AG04450 (cell line): ENCODE measurements at regions not wholly inside any gene's neighbourhood (a gene's known extent, or its start where the extent isn't known, plus 50 kb on each side); places are given as distances from the start of the nearest gene placed in this dataset.
A peak's percentile ranks its signal among the peaks of the same experiment; 100 is the strongest.

Experiments
- CTCF ChIA-PET: fragments of 300-600, 350-600 bp; formaldehyde crosslinking; extraction: SDS; loops from one replicate; lab custom pipeline; 2022; ENCODE audit warnings: antibody characterized with exemption, inconsistent platforms; lab: Charles Lee
- POLR2A ChIA-PET: fragments of 350-600 bp; formaldehyde crosslinking; extraction: SDS; loops from one replicate; lab custom pipeline; 2021; ENCODE audit warnings: antibody characterized with exemption, inconsistent platforms; lab: Yijun Ruan, JAX
- DNase-seq: peaks from one replicate; pipeline ENCODE4 v3.0.0-alpha.2; 2011; ENCODE audit warnings: low read depth, low spot score
- H3K27ac ChIP-seq: one replicate; pipeline ENCODE4 v1.5.1; 2012; ENCODE audit warnings: low read depth, low read length, control low read depth
- H3K27me3 ChIP-seq: one replicate; pipeline ENCODE4 v1.6.0; 2012; ENCODE audit warnings: low read length; ENCODE audit not compliant: control insufficient read depth, insufficient read depth
- H3K4me3 ChIP-seq: 2 replicates; pipeline ENCODE4 v1.5.1; 2011; ENCODE audit warnings: mild to moderate bottlenecking, low read depth, low read length, control low read depth
- H3K9me3 ChIP-seq: 2 replicates; pipeline ENCODE4 v1.5.1; 2012; ENCODE audit warnings: low read length; ENCODE audit not compliant: control insufficient read depth, insufficient read depth
- TF ChIP-seq, protein P1 (sequence below): IDR thresholded peaks from 2 replicates; pipeline ENCODE4 v1.5.1; 2011; ENCODE audit warnings: low read depth, low read length, control low read depth, inconsistent platforms

DNA sequence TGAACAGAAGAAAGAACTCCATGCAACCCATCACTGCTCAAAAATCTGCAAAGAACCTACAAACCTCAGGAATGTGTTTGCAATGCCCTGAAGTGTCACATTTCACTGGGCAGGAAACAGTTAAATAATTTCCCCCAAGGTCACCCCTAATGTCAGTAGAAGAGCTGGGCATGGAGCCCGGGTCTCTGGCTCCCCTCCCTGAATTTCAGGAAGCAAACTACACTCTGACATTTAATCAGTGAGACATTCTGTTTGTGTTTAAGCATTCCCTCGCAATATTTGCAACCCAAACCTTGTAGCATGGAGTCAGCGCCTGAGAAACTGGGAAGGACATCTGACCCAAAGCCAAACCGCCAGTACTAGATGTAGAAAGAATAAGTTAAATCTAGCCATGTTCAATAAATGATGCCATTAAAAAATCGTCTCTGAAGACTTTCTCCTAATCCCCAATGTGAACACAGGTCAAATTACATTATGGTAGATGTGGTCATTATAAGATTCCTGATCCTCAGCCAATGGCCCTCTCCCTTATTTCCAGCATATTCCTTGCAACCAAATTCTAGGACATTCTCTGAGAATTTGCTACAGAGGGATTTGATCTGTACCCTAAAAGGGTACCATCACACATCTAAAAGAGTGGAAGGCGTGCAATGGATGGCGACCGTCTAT, 91.2 kb upstream of the ADTRP start:
- DNase-seq, result peak; percentile 65
- Histone ChIP-seq H3K4me3 (no peak overlapping the region), H3K27ac (no peak overlapping the region), H3K9me3 (no peaks in the 10 kb centered on the region; the same call in 1 of the 2 replicates), H3K27me3 (no peaks in the 10 kb centered on the region)
- TF ChIP-seq, protein P1, sequence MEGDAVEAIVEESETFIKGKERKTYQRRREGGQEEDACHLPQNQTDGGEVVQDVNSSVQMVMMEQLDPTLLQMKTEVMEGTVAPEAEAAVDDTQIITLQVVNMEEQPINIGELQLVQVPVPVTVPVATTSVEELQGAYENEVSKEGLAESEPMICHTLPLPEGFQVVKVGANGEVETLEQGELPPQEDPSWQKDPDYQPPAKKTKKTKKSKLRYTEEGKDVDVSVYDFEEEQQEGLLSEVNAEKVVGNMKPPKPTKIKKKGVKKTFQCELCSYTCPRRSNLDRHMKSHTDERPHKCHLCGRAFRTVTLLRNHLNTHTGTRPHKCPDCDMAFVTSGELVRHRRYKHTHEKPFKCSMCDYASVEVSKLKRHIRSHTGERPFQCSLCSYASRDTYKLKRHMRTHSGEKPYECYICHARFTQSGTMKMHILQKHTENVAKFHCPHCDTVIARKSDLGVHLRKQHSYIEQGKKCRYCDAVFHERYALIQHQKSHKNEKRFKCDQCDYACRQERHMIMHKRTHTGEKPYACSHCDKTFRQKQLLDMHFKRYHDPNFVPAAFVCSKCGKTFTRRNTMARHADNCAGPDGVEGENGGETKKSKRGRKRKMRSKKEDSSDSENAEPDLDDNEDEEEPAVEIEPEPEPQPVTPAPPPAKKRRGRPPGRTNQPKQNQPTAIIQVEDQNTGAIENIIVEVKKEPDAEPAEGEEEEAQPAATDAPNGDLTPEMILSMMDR, result no peak
- POLR2A ChIA-PET, result no interaction called here
- CTCF ChIA-PET, result interaction anchor here (0.6 kb wide), 1 partner anchor 296 kb away, joined by 4 read pairs; no protein-coding TSS in a partner anchor

DNA sequence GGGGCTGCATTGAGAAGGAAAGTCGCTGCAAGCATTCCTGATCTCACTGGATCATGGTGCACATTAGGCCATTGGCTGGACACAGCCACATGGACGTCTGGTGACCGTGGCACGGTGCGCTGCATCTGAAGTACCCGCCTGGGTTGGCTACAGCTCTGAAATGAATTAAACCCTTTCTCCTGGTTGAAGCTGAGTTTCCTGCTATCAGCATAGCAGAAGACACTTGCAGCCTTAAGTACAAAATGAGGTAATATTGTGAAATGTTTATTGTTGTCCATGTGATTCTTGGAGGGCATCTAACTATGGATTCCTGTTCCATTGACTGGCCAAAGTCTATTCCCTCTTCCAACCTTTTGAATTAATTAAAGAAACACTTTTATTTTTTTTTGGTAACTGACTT, 89.8 kb upstream of the ADTRP start:
- H3K27me3 ChIP-seq, result no peaks in the 10 kb centered on the region
- H3K4me3 ChIP-seq, result no peak overlapping the region
- POLR2A ChIA-PET, result no interaction called here
- no peak for DNase-seq
- H3K27ac ChIP-seq, result no peak overlapping the region
- TF ChIP-seq, protein P1, result no peak
- CTCF ChIA-PET, result no interaction called here
- H3K9me3 ChIP-seq, result no peaks in the 10 kb centered on the region; the same call in 1 of the 2 replicates

DNA sequence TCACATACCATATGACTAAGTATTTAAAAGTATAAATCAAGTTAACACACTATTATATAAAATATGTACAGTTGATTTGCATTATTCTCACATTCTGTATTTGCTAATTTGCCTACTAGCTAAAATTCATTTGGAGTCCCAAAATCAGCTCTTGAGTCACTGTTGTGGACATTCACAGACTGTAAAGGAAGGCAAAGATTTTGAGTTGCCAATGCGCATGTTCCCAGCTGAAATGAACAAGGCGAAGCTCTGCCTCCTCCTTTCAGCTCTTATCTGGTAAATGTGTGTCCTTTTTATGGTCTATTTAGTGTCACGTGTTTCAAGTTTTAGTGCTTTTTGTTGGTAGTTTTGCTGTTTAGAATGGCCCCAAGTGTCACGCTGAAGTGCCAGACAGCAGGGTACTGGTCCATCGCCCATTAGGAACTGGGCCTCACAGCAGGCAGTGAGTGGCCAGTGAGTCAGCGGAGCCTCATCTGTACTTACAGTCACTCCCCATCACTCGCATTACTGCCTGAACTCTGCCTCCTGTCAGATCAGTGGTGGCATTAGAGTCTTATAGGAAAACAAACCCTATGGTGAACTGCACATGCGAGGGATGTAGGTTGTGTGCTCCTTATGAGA, 87.2 kb upstream of the ADTRP start:
- Histone ChIP-seq H3K27me3 (no peaks in the 10 kb centered on the region), H3K4me3 (no peak overlapping the region), H3K27ac (no peak overlapping the region), H3K9me3 (no peaks in the 10 kb centered on the region; the same call in 1 of the 2 replicates)
- ChIA-PET POLR2A (no interaction called here), CTCF (interaction anchor here (1.4 kb wide), 1 partner anchor 9 kb away, joined by 3 read pairs; no protein-coding TSS in a partner anchor)
- DNase-seq, result no peak
- TF ChIP-seq, protein P1, result no peak

DNA sequence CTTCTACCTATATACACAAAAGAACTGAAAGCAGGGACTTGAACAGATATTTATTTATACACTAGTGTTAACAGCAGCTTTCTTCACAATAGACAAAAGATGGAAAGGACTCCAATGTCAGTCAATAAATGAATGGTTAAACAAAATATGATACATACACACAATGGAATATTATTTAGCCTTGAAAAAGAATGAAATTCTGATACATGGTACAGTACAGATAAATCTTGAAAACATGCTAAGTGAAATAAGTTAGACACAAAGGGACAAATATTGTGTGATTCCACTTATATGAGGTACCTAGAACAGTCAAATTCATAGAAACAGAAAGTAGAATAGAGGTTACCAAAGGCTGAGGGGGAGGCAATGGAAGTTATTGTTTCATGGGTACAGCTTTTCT, 79.8 kb upstream of the ADTRP start:
- Histone ChIP-seq H3K27me3 (no peaks in the 10 kb centered on the region), H3K27ac (no peak overlapping the region), H3K9me3 (no peaks in the 10 kb centered on the region), H3K4me3 (no peak overlapping the region)
- POLR2A ChIA-PET, result no interaction called here
- no peak for DNase-seq
- TF ChIP-seq, protein P1, result no peak
- CTCF ChIA-PET, result no interaction called here

DNA sequence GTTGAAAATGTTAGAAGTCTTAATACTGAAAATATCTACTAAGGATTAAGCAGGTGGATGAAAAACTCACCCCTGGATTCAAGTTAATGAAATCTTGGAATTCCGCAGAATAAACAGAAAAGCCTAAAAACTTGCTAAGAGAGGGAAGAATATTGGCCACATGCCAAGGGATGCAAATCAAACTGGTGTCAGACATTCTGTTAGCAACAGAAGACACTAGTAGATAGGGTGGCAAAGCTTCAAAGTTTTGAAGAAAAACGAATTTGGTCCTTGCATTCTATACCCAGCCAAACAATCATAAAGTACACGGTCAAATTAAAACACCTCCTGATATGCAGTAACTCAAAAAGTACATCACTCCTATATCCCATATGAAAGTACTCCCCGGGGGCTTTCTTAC, 77.1 kb upstream of the ADTRP start:
- Histone ChIP-seq H3K27me3 (no peaks in the 10 kb centered on the region), H3K27ac (no peak overlapping the region), H3K4me3 (no peak overlapping the region), H3K9me3 (no peaks in the 10 kb centered on the region)
- POLR2A ChIA-PET, result no interaction called here
- TF ChIP-seq, protein P1, result no peak
- CTCF ChIA-PET, result no interaction called here
- DNase-seq, result no peak
